ENCODE measurements at regions not wholly inside any gene's neighbourhood (a gene's known extent, or its start where the extent isn't known, plus 50 kb on each side); places are given as distances from the start of the nearest gene placed in this dataset.

DNA sequence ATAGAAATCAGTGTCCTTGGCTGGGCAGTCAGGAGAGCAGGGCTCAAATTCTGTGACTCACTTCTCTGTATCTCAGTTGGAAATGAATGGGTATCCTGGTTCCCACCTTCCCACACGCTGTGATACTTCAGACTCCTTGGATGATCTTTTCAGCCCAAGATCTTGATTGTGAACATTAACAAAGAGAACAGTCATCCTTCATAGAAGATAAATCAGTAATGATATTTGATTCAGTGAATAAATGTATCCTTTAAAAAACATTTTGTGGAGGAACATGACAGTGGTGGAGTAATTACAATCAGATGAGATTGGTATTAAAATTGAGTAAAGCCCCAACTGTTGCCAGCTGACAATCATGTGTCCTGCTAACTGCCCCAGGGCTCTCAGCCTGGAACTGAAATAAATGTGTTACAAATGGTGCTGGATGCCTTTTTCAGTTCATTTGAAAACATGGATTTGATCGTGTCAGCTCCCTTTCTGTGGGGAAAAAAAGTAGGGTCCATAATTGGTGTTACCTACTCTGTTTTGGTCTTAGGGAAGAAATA is 72.9 kb upstream of the OR5AN1 start:
- DNase-seq, result no peak
- Histone ChIP-seq H3K4me3 (ENCODE audit: low read depth, low read length) (no peak overlapping the region), H3K27ac (no peak overlapping the region), H3K36me3 (no peaks in the 10 kb centered on the region), H3K9me3 (ENCODE audit: severe bottlenecking) (no peaks in the 10 kb centered on the region), H3K27me3 (ENCODE audit: insufficient read depth, low read depth, severe bottlenecking) (peaks cover 72% of the 10 kb centered on the region)
- no peak for TF ChIP-seq CTCF (IDR thresholded peaks at IDR 0.05; ENCODE audit: low read depth, low read length)

GRCh38 chr11:59284773-59285129 is 72.0 kb upstream of the MPEG1 start:
- Histone ChIP-seq H3K27ac (no peak overlapping the region), H3K4me3 (ENCODE audit: low read depth, low read length) (no peak overlapping the region), H3K27me3 (ENCODE audit: insufficient read depth, low read depth, severe bottlenecking) (peaks cover 62% of the 10 kb centered on the region), H3K36me3 (no peaks in the 10 kb centered on the region), H3K9me3 (ENCODE audit: severe bottlenecking) (no peaks in the 10 kb centered on the region)
- TF ChIP-seq CTCF (IDR thresholded peaks at IDR 0.05; ENCODE audit: low read depth, low read length), result no peak
- no peak for DNase-seq

DNA sequence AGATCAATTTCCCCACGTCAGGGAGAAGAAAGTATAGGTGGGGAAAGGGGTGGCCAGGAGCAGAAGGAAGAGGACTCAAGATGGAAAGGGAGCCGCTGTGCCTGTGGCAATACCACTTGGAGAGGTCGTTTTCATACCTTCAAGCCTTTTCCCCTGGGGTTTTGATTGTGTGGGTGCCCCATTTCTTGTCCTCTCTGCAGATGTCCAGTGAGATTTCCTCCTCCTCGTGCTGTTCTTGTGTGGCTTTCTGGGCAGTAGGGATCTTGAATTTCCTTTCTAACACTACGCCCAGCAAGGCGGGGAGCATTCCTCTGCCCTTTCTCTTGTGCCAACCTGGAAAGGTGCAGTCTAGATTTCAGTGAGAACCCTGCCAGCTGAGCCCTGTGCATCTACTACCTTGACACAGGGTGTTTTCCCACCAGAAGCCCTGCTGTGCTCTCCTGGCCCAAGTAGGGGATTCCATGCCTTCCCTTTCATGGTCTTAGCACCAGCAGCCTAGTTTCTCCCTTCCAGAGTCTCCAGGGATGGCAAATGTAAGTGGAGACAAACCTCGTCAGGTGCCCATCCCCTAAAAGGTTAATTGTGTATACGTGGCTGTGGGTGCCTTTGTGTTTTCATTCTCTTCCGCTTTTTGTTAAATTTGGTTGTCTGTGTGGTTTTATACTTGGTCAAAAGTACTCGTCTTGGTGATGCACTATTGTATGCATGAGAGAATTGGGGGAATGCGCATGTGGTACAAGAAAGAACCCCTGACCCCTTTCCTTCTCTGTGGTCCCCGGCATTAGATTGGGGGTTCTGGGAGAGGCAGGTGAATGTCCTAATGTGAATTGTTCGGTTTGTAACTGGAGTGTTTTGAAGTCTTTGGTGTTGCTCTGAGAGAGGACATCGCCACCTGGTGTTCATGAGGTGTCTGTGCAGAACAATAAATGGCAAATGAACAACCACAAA is 71.4 kb upstream of the MPEG1 start:
- Histone ChIP-seq H3K4me3 (ENCODE audit: low read depth, low read length) (no peak overlapping the region), H3K27ac (no peak overlapping the region)

GRCh38 chr11:59283311-59283710 is 70.6 kb upstream of the MPEG1 start:
- Histone ChIP-seq H3K27me3 (ENCODE audit: insufficient read depth, low read depth, severe bottlenecking) (peaks cover 50% of the 10 kb centered on the region), H3K36me3 (no peaks in the 10 kb centered on the region), H3K9me3 (ENCODE audit: severe bottlenecking) (no peaks in the 10 kb centered on the region), H3K27ac (no peak overlapping the region), H3K4me3 (ENCODE audit: low read depth, low read length) (no peak overlapping the region)
- no peak for TF ChIP-seq CTCF (IDR thresholded peaks at IDR 0.05; ENCODE audit: low read depth, low read length)
- DNase-seq, result no peak

More for the DNA sequence above, 71.4 kb upstream of the MPEG1 start:
- peak; percentile 17 for DNase-seq
- TF ChIP-seq CTCF (IDR thresholded peaks at IDR 0.05; ENCODE audit: low read depth, low read length), result peak; percentile 82
- no peaks in the 10 kb centered on the region for H3K9me3 ChIP-seq (ENCODE audit: severe bottlenecking)
- no peaks in the 10 kb centered on the region for H3K36me3 ChIP-seq
- peaks cover 55% of the 10 kb centered on the region for H3K27me3 ChIP-seq (ENCODE audit: insufficient read depth, low read depth, severe bottlenecking)

GRCh38 chr11:59281177-59281576 is 68.5 kb upstream of the MPEG1 start:
- Histone ChIP-seq H3K27ac (no peak overlapping the region), H3K27me3 (ENCODE audit: insufficient read depth, low read depth, severe bottlenecking) (peaks cover 35% of the 10 kb centered on the region), H3K9me3 (ENCODE audit: severe bottlenecking) (no peaks in the 10 kb centered on the region), H3K36me3 (no peaks in the 10 kb centered on the region), H3K4me3 (ENCODE audit: low read depth, low read length) (no peak overlapping the region)
- DNase-seq, result no peak
- TF ChIP-seq CTCF (IDR thresholded peaks at IDR 0.05; ENCODE audit: low read depth, low read length), result no peak
